ENCODE measurements at regions not wholly inside any gene's neighbourhood (a gene's known extent, or its start where the extent isn't known, plus 50 kb on each side); places are given as distances from the start of the nearest gene placed in this dataset.

GRCh38 chr12:9406564-9407424, 198.6 kb upstream of the PZP start (continued):
- TF ChIP-seq ATF3 (IDR thresholded peaks at IDR 0.05; ENCODE audit: insufficient read depth, low read depth, low read length), result no peak
- no peak for TF ChIP-seq JUN (IDR thresholded peaks at IDR 0.05; ENCODE audit: low read depth, low read length)
- TF ChIP-seq USF2 (IDR thresholded peaks at IDR 0.05; ENCODE audit: low read length), result no peak
- no peak for TF ChIP-seq GTF2F1 (IDR thresholded peaks at IDR 0.05; ENCODE audit: borderline replicate concordance, low read depth, low read length)
- TF ChIP-seq SP2 (IDR thresholded peaks at IDR 0.05; ENCODE audit: low read length), result no peak
- TF ChIP-seq RFX5 (IDR thresholded peaks at IDR 0.05; ENCODE audit: borderline replicate concordance, low read depth, low read length), result no peak
- no peak for TF ChIP-seq SP4 (IDR thresholded peaks at IDR 0.05; ENCODE audit: low read length)
- no peak for TF ChIP-seq POU5F1 (IDR thresholded peaks at IDR 0.05; ENCODE audit: low read depth, low read length)
- no peak for TF ChIP-seq SIX5 (IDR thresholded peaks at IDR 0.05; ENCODE audit: low read depth, low read length)
- no peak for TF ChIP-seq CTBP2 (IDR thresholded peaks at IDR 0.05; ENCODE audit: borderline replicate concordance, insufficient read depth, insufficient read length, low read length)
- TF ChIP-seq FOSL1 (IDR thresholded peaks at IDR 0.05; ENCODE audit: insufficient read depth, low read depth, low read length), result no peak
